H1 (cell line): ENCODE measurements at regions not wholly inside any gene's neighbourhood (a gene's known extent, or its start where the extent isn't known, plus 50 kb on each side); places are given as distances from the start of the nearest gene placed in this dataset.

ENCODE experiments used
- CTCF ChIA-PET: fragments of 300-600 bp; sonication (Branson Sonifier 250); formaldehyde crosslinking; loops from one replicate; lab custom pipeline; 2021; ENCODE audit not compliant: partially characterized antibody; lab: Charles Lee
- POLR2A ChIA-PET: fragments of 300-600 bp; sonication (Branson Sonifier 250); formaldehyde crosslinking; loops from one replicate; lab custom pipeline; 2021; ENCODE audit warnings: inconsistent platforms; ENCODE audit not compliant: partially characterized antibody; lab: Charles Lee
- DNase-seq, 2 experiments: peaks; one replicate each; pipeline versions ENCODE4 v3.0.0 to v3.0.0-alpha.2; 2010 to 2022; ENCODE audit warnings: low spot score in 2 of 2, low read depth in 1 of 2, mixed read lengths in 1 of 2
- FAIRE-seq: peaks from 2 replicates; lab custom pipeline; 2011; peaks lifted over from hg19 to GRCh38; lab: Jason Lieb, UNC
- H2AFZ ChIP-seq: 2 replicates; pipeline ENCODE4 v1.8.1; 2012; ENCODE audit warnings: low read length, inconsistent platforms
- H2AK5ac ChIP-seq: 2 replicates; pipeline ENCODE4 v1.6.1; 2013; ENCODE audit warnings: low read depth, low read length
- H2BK120ac ChIP-seq: replicated peaks from 2 replicates; pipeline ENCODE3; 2013; ENCODE audit warnings: low read depth, low read length, inconsistent platforms
- H2BK12ac ChIP-seq: 2 replicates; pipeline ENCODE4 v1.6.1; 2013; ENCODE audit warnings: low read depth, low read length
- H2BK15ac ChIP-seq: 2 replicates; pipeline ENCODE4 v1.6.1; 2013; ENCODE audit warnings: low read length
- H2BK20ac ChIP-seq: 2 replicates; pipeline ENCODE4 v1.6.1; 2013; ENCODE audit warnings: low read length
- H2BK5ac ChIP-seq: 2 replicates; pipeline ENCODE4 v1.6.1; 2013; ENCODE audit warnings: low read depth, low read length
- H3K14ac ChIP-seq: 2 replicates; pipeline ENCODE4 v1.6.1; 2013; ENCODE audit warnings: inconsistent platforms; ENCODE audit not compliant: insufficient read length
- H3K18ac ChIP-seq: 2 replicates; pipeline ENCODE4 v1.6.1; 2013; ENCODE audit warnings: low read length; ENCODE audit errors: extremely low read depth
- H3K23ac ChIP-seq: 2 replicates; pipeline ENCODE4 v1.6.1; 2013; ENCODE audit warnings: inconsistent platforms; ENCODE audit not compliant: insufficient read length
- H3K23me2 ChIP-seq: 2 replicates; pipeline ENCODE4 v1.6.1; 2013; ENCODE audit warnings: low read depth, low read length
- H3K27ac ChIP-seq: 2 replicates; pipeline ENCODE4 v1.6.1; 2011; ENCODE audit warnings: low read depth, low read length, inconsistent platforms
- H3K27me3 ChIP-seq, 4 experiments: replicated peaks in 1 of 4; 1 replicate in 1 of 4; 2 replicates in 3 of 4; pipeline versions ENCODE4 v1.6.1 to v1.8.1; 2011 to 2013; ENCODE audit warnings: low read length in 3 of 4, mild to moderate bottlenecking in 3 of 4, inconsistent platforms in 2 of 4, mixed read lengths in 2 of 4, moderate library complexity in 1 of 4; ENCODE audit not compliant: control insufficient read depth in 3 of 4, insufficient read depth in 3 of 4; ENCODE audit errors: extremely low read depth in 1 of 4
- H3K36me3 ChIP-seq, 4 experiments: 2 replicates each; pipeline versions ENCODE4 v1.6.1 to v1.8.1; 2011 to 2013; ENCODE audit warnings: mild to moderate bottlenecking in 4 of 4, low read length in 3 of 4, moderate library complexity in 2 of 4, control low read depth in 1 of 4, inconsistent platforms in 1 of 4; ENCODE audit not compliant: insufficient read depth in 4 of 4, control insufficient read depth in 2 of 4
- H3K4ac ChIP-seq: replicated peaks from 2 replicates; pipeline ENCODE3; 2013; ENCODE audit warnings: low read length, low read depth, mixed read lengths, inconsistent platforms; ENCODE audit not compliant: insufficient read length
- H3K4me1 ChIP-seq, 4 experiments: replicated peaks in 1 of 4; 1 replicate in 1 of 4; 2 replicates in 3 of 4; pipeline versions ENCODE4 v1.6.1 to v1.8.1; 2011 to 2013; ENCODE audit warnings: low read length in 3 of 4, inconsistent platforms in 2 of 4, mixed read lengths in 1 of 4; ENCODE audit not compliant: insufficient read depth in 4 of 4, control insufficient read depth in 3 of 4
- H3K4me2 ChIP-seq, 2 experiments: 2 replicates each; pipeline versions ENCODE4 v1.6.1 to v1.8.1; 2011 to 2013; ENCODE audit warnings: low read depth in 2 of 2, low read length in 2 of 2, control low read depth in 1 of 2, inconsistent platforms in 1 of 2, mild to moderate bottlenecking in 1 of 2; ENCODE audit not compliant: insufficient read depth in 1 of 2
- H3K4me3 ChIP-seq, 4 experiments: fragments of 200-600, 300-600 bp in 1 of 4; sonication (generic), shearing (Covaris generic), sonication (Bioruptor Twin) in 1 of 4; 2 replicates each; pipeline versions ENCODE4 v1.5.1 to v1.8.1; 2011 to 2016; ENCODE audit warnings: low read length in 4 of 4, low read depth in 3 of 4, control low read depth in 2 of 4, inconsistent platforms in 2 of 4, mild to moderate bottlenecking in 2 of 4, mixed read lengths in 1 of 4, moderate library complexity in 1 of 4; ENCODE audit not compliant: insufficient read depth in 2 of 4; ENCODE audit errors: extremely low read depth in 1 of 4
- H3K56ac ChIP-seq: replicated peaks from 2 replicates; pipeline ENCODE3; 2013; ENCODE audit warnings: low read depth, mild to moderate bottlenecking, mixed read lengths, low read length, inconsistent platforms; ENCODE audit not compliant: insufficient read length
- H3K79me1 ChIP-seq: 2 replicates; pipeline ENCODE4 v1.6.1; 2013; ENCODE audit warnings: low read depth, low read length, control low read depth
- H3K79me2 ChIP-seq, 2 experiments: 2 replicates each; pipeline versions ENCODE4 v1.6.1 to v1.8.1; 2012 to 2013; ENCODE audit warnings: low read length in 2 of 2, mild to moderate bottlenecking in 2 of 2, inconsistent platforms in 1 of 2; ENCODE audit not compliant: insufficient read depth in 2 of 2, control insufficient read depth in 1 of 2
- H3K9ac ChIP-seq, 4 experiments: replicated peaks in 1 of 4; 1 replicate in 1 of 4; 2 replicates in 3 of 4; pipeline versions ENCODE4 v1.6.1 to v1.8.1; 2011 to 2013; ENCODE audit warnings: low read depth in 3 of 4, low read length in 3 of 4, control low read depth in 2 of 4, mild to moderate bottlenecking in 2 of 4, moderate library complexity in 2 of 4, inconsistent platforms in 1 of 4; ENCODE audit errors: extremely low read depth in 1 of 4
- H3K9me3 ChIP-seq, 2 experiments: 2 replicates each; pipeline versions ENCODE4 v1.6.1 to v1.8.1; 2012 to 2013; ENCODE audit warnings: mild to moderate bottlenecking in 2 of 2, moderate library complexity in 2 of 2, control low read depth in 1 of 2, inconsistent platforms in 1 of 2, low read depth in 1 of 2, low read length in 1 of 2, mixed read lengths in 1 of 2; ENCODE audit not compliant: insufficient read depth in 2 of 2
- H4K20me1 ChIP-seq, 2 experiments: replicated peaks in 1 of 2; 2 replicates each; pipeline versions ENCODE3 to v1.8.1; 2011 to 2013; ENCODE audit warnings: inconsistent platforms in 2 of 2, low read length in 2 of 2, mild to moderate bottlenecking in 1 of 2; ENCODE audit not compliant: insufficient read depth in 2 of 2, control insufficient read depth in 1 of 2
- H4K5ac ChIP-seq: 2 replicates; pipeline ENCODE4 v1.6.1; 2013; ENCODE audit warnings: low read length, low read depth, mixed read lengths, inconsistent platforms; ENCODE audit not compliant: insufficient read length
- H4K8ac ChIP-seq: 2 replicates; pipeline ENCODE4 v1.8.0; 2013; ENCODE audit warnings: mild to moderate bottlenecking, moderate library complexity, low read length, inconsistent platforms; ENCODE audit not compliant: insufficient read depth; ENCODE audit errors: extremely low read depth
- H4K91ac ChIP-seq: replicated peaks from 2 replicates; pipeline ENCODE3; 2013; ENCODE audit warnings: low read length, mixed read lengths, inconsistent platforms; ENCODE audit not compliant: insufficient read length
- BACH1 ChIP-seq: IDR thresholded peaks from 2 replicates; pipeline ENCODE4 v1.6.1; 2012; ENCODE audit warnings: low read length, improper control_type of control experiment
- CBX8 ChIP-seq: fragments of 300-800, 300-1000 bp; sonication (generic); IDR thresholded peaks from 2 replicates; pipeline ENCODE4 v1.7.1; 2016; ENCODE audit warnings: low read depth, low read length, borderline replicate concordance
- JUN ChIP-seq: IDR thresholded peaks from 2 replicates; pipeline ENCODE4 v1.6.1; 2011; ENCODE audit warnings: low read depth, mild to moderate bottlenecking, improper control_type of control experiment, low read length
- KDM5A ChIP-seq: fragments of 200-600 bp; IDR thresholded peaks from 2 replicates; pipeline ENCODE4 v1.7.1; 2012; ENCODE audit warnings: mild to moderate bottlenecking, low read length, inconsistent platforms, mixed read lengths
- MAFK ChIP-seq: IDR thresholded peaks from 2 replicates; pipeline ENCODE4 v1.6.1; 2012; ENCODE audit warnings: low read depth, mild to moderate bottlenecking, improper control_type of control experiment, low read length
- POLR2A ChIP-seq, 2 experiments: IDR thresholded peaks; 1 replicate in 1 of 2; 2 replicates in 1 of 2; pipeline ENCODE4 v1.6.1; 2011; ENCODE audit warnings: low read depth in 2 of 2, low read length in 2 of 2, mild to moderate bottlenecking in 2 of 2; ENCODE audit errors: control extremely low read depth in 1 of 2
- RAD21 ChIP-seq, 2 experiments: IDR thresholded peaks in 1 of 2; conservative IDR thresholded peaks in 1 of 2; 2 replicates each; pipeline ENCODE4 v1.6.1; 2011; ENCODE audit warnings: low read depth in 2 of 2, low read length in 2 of 2, improper control_type of control experiment in 1 of 2, inconsistent platforms in 1 of 2, mild to moderate bottlenecking in 1 of 2, moderate library complexity in 1 of 2
- RXRA ChIP-seq: IDR thresholded peaks from 2 replicates; pipeline ENCODE4 v1.6.1; 2011; ENCODE audit warnings: low read depth, mild to moderate bottlenecking, low read length, moderate library complexity; ENCODE audit not compliant: insufficient read depth
- SAP30 ChIP-seq: fragments of 300-600 bp; sonication (generic); IDR thresholded peaks from 2 replicates; pipeline ENCODE4 v1.7.1; 2012; ENCODE audit warnings: low read length, moderate library complexity, mild to moderate bottlenecking, inconsistent platforms; ENCODE audit not compliant: insufficient read depth, insufficient replicate concordance
- TCF12 ChIP-seq: IDR thresholded peaks from 2 replicates; pipeline ENCODE4 v1.6.1; 2011; ENCODE audit warnings: low read depth, mild to moderate bottlenecking, low read length
- WGBS, 2 experiments: shearing (Covaris generic) in 1 of 2; methylation state at CpG; one replicate each; pipeline versions ENCODE4 v1.1.6 to v1.1.7; 2013 to 2015; ENCODE audit warnings: low lambda C conversion rate in 2 of 2, mixed read lengths in 2 of 2, inconsistent platforms in 1 of 2, low coverage in 1 of 2, missing lambda C conversion rate in 1 of 2; ENCODE audit not compliant: insufficient replicate concordance in 2 of 2, insufficient coverage in 1 of 2, insufficient read length in 1 of 2; ENCODE audit errors: extremely low coverage in 1 of 2, missing lambda C conversion rate in 1 of 2; 5-methylcytosine and 5-hydroxymethylcytosine counted together
- TF ChIP-seq, protein P1 (sequence below): IDR thresholded peaks from 2 replicates; pipeline ENCODE4 v1.6.1; 2012; ENCODE audit warnings: inconsistent platforms
- TF ChIP-seq, protein P2 (sequence below), 3 experiments: IDR thresholded peaks; 1 replicate in 2 of 3; 2 replicates in 1 of 3; pipeline versions ENCODE4 v1.5.1 to v1.6.1; 2011; ENCODE audit warnings: low read length in 3 of 3, mild to moderate bottlenecking in 3 of 3, inconsistent platforms in 2 of 3, low read depth in 1 of 3, moderate library complexity in 1 of 3; ENCODE audit not compliant: insufficient read depth in 1 of 3; ENCODE audit errors: control extremely low read depth in 1 of 3

DNA sequence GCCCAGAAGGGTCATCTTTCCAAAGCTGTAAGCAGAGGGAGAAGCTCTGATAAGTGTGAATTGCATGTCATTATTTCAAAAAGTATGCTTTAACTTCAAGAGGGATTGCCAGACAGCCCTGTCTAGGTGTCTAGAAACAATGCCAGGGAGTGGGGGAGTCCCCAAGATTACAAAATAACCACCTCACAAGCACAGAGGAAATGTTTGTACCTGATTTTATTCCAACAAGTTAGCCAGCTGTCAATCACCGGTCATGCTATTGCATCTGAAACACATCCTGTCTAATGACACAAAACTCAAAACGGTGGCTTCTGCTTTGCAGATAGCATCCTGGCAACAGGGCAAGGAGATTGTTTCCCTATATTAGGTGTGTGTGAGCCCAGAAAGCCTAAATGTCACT lies 154.2 kb upstream of the WWC1 start:
- DNase-seq (no peak), FAIRE-seq (no peak)
- Histone ChIP-seq H2BK12ac (no peak overlapping the region), H3K36me3 (no peaks in the 10 kb centered on the region), H4K5ac (no peak overlapping the region), H2BK120ac (no peak overlapping the region), H3K4me1 (peaks cover 0 to 14% (median 7%) of the 10 kb centered on the region in 4 experiments; a peak in 5 of 7 replicates), H2BK20ac (no peak overlapping the region), H2AK5ac (no peak overlapping the region), H3K4me3 (no peak overlapping the region), H3K79me2 (no peaks in the 10 kb centered on the region), H2AFZ (no peak overlapping the region), H4K20me1 (no peaks in the 10 kb centered on the region), H3K79me1 (no peaks in the 10 kb centered on the region), H3K23ac (no peak overlapping the region), H4K8ac (no peak overlapping the region), H3K4me2 (peak overlapping the region in 1 of 2 experiments; percentile 11; a peak in 1 of 4 replicates), H4K91ac (no peak overlapping the region), H3K23me2 (no peaks in the 10 kb centered on the region), H3K27ac (no peak overlapping the region), H3K4ac (no peak overlapping the region), H3K56ac (no peak overlapping the region), H2BK15ac (no peak overlapping the region), H3K18ac (no peak overlapping the region), H3K27me3 (no peaks in the 10 kb centered on the region), H2BK5ac (no peak overlapping the region), H3K9me3 (no peaks in the 10 kb centered on the region), H3K14ac (no peak overlapping the region), H3K9ac (no peak overlapping the region)
- POLR2A ChIA-PET: interaction anchor here (1.1 kb wide), 1 partner anchor 17 kb away, joined by 3 read pairs; no protein-coding TSS in a partner anchor
- WGBS, 2 experiments: 92% methylated on average over 2 of the region's 2 CpGs; no CpG with 5 or more reads in 1 of the 2 experiments
- CTCF ChIA-PET: interaction anchor here (0.9 to 1.5 kb wide), 6 partner anchors 23 to 83 kb away, joined by 3 to 7 read pairs (median 3); no protein-coding TSS in a partner anchor
- TF ChIP-seq SAP30 (no peak), JUN (no peak), POLR2A (IDR thresholded peaks at IDR 0.05; ENCODE audit: control extremely low read depth in 1 of 2, low read depth in 2 of 2, low read length in 2 of 2) (no peak), RXRA (no peak), MAFK (no peak), CBX8 (no peak), BACH1 (no peak), RAD21 (IDR thresholded peaks at IDR 0.05 in 1 of 2, conservative IDR thresholded peaks at IDR 0.05 in 1 of 2; ENCODE audit: low read depth in 2 of 2, low read length in 2 of 2) (no peak), KDM5A (no peak), TCF12 (no peak)
- TF ChIP-seq, protein P1, sequence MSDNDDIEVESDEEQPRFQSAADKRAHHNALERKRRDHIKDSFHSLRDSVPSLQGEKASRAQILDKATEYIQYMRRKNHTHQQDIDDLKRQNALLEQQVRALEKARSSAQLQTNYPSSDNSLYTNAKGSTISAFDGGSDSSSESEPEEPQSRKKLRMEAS: no peak
- TF ChIP-seq, protein P2, sequence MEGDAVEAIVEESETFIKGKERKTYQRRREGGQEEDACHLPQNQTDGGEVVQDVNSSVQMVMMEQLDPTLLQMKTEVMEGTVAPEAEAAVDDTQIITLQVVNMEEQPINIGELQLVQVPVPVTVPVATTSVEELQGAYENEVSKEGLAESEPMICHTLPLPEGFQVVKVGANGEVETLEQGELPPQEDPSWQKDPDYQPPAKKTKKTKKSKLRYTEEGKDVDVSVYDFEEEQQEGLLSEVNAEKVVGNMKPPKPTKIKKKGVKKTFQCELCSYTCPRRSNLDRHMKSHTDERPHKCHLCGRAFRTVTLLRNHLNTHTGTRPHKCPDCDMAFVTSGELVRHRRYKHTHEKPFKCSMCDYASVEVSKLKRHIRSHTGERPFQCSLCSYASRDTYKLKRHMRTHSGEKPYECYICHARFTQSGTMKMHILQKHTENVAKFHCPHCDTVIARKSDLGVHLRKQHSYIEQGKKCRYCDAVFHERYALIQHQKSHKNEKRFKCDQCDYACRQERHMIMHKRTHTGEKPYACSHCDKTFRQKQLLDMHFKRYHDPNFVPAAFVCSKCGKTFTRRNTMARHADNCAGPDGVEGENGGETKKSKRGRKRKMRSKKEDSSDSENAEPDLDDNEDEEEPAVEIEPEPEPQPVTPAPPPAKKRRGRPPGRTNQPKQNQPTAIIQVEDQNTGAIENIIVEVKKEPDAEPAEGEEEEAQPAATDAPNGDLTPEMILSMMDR (IDR thresholded peaks at IDR 0.05; ENCODE audit: control extremely low read depth in 1 of 3, insufficient read depth in 1 of 3, low read depth in 1 of 3, low read length in 3 of 3): no peak
